K562 (cell line): ENCODE measurements at regions not wholly inside any gene's neighbourhood (a gene's known extent, or its start where the extent isn't known, plus 50 kb on each side); places are given as distances from the start of the nearest gene placed in this dataset.

ENCODE experiments used
- ATAC-seq: fragments of 200-7000 bp; cut with Tn5 transposase; 3 replicates; pipeline ENCODE4 v1.9.1; 2020; ENCODE audit warnings: moderate library complexity
- BruUV-seq: library from RNA; stranded (reverse); fragments of 400-500 nt; replicated peaks from 2 replicates; lab custom pipeline; 2021; lab: Mats Ljungman, UMichigan
- CTCF ChIA-PET: fragments of 300-600 bp; formaldehyde crosslinking; extraction: SDS; loops from one replicate; lab custom pipeline; 2021; ENCODE audit warnings: low intra/inter-chr PET ratio; lab: Yijun Ruan, JAX
- POLR2A ChIA-PET: fragments of 300-600, 350-650 bp; sonication (Branson Sonifier 250); formaldehyde crosslinking; extraction: SDS; loops from one replicate; lab custom pipeline; 2021; ENCODE audit warnings: antibody characterized with exemption, inconsistent platforms; lab: Yijun Ruan, JAX
- DNase-seq, 4 experiments: peaks; one replicate each; pipeline versions ENCODE4 v3.0.0 to v3.0.0-alpha.2; 2011 to 2018; ENCODE audit warnings: low spot score in 3 of 4, mixed read lengths in 3 of 4; ENCODE audit errors: extremely low read depth in 1 of 4
- FAIRE-seq: peaks from 2 replicates; lab custom pipeline; 2011; peaks lifted over from hg19 to GRCh38; lab: Jason Lieb, UNC
- H2AFZ ChIP-seq: 2 replicates; pipeline ENCODE4 v1.6.0; 2011; ENCODE audit warnings: low read depth, low read length, control low read depth, inconsistent platforms
- H3K27ac ChIP-seq: fragments of 200-600 bp; 3 replicates; pipeline ENCODE4 v1.8.0; 2011; ENCODE audit warnings: low read depth, mild to moderate bottlenecking, control low read depth, inconsistent platforms, low read length, moderate library complexity, mixed read lengths; ENCODE audit errors: extremely low read depth
- H3K27me3 ChIP-seq, 2 experiments: fragments of 300-600 bp in 1 of 2; 2 replicates in 1 of 2; 3 replicates in 1 of 2; pipeline versions ENCODE4 v1.6.0 to v1.8.0; 2011; ENCODE audit warnings: inconsistent platforms in 2 of 2, low read length in 2 of 2, mild to moderate bottlenecking in 1 of 2, mixed read lengths in 1 of 2, moderate library complexity in 1 of 2; ENCODE audit not compliant: control insufficient read depth in 2 of 2, insufficient read depth in 2 of 2
- H3K36me3 ChIP-seq: fragments of 300-600 bp; 3 replicates; pipeline ENCODE4 v1.8.0; 2011; ENCODE audit warnings: mild to moderate bottlenecking, low read length, inconsistent platforms; ENCODE audit not compliant: control insufficient read depth, insufficient read depth
- H3K4me1 ChIP-seq, 2 experiments: fragments of 200-600 bp in 1 of 2; replicated peaks in 1 of 2; 2 replicates in 1 of 2; 3 replicates in 1 of 2; pipeline versions ENCODE4 v1.5.1 to v1.8.0; 2011; ENCODE audit warnings: inconsistent platforms in 2 of 2, low read length in 2 of 2, mild to moderate bottlenecking in 1 of 2, mixed read lengths in 1 of 2, moderate library complexity in 1 of 2; ENCODE audit not compliant: control insufficient read depth in 2 of 2, insufficient read depth in 2 of 2
- H3K4me2 ChIP-seq: 2 replicates; pipeline ENCODE4 v1.6.1; 2011; ENCODE audit warnings: low read length, control low read depth, inconsistent platforms, mixed read lengths; ENCODE audit not compliant: insufficient read depth
- H3K4me3 ChIP-seq: fragments of 200-600 bp; sonication (generic), shearing (Covaris generic); 2 replicates; pipeline ENCODE4 v1.5.1; 2016; ENCODE audit warnings: control low read depth, inconsistent platforms
- H3K79me2 ChIP-seq: fragments of 200-600 bp; 3 replicates; pipeline ENCODE4 v1.8.0; 2011; ENCODE audit warnings: low read length, inconsistent platforms; ENCODE audit not compliant: control insufficient read depth, insufficient read depth
- H3K9ac ChIP-seq, 2 experiments: 2 replicates each; pipeline versions ENCODE4 v1.6.0 to v1.6.1; 2011; ENCODE audit warnings: low read depth in 2 of 2, low read length in 2 of 2, control low read depth in 1 of 2, inconsistent platforms in 1 of 2, mild to moderate bottlenecking in 1 of 2, mixed read lengths in 1 of 2; ENCODE audit not compliant: insufficient read depth in 1 of 2
- H3K9me1 ChIP-seq: one replicate; pipeline ENCODE4 v1.6.0; 2011; ENCODE audit warnings: inconsistent platforms, mild to moderate bottlenecking, low read length, moderate library complexity; ENCODE audit not compliant: control insufficient read depth, insufficient read depth
- H3K9me3 ChIP-seq: replicated peaks from 2 replicates; pipeline ENCODE4 v1.5.1; 2011; ENCODE audit warnings: low read depth, low read length, inconsistent platforms; ENCODE audit not compliant: control insufficient read depth, insufficient read depth
- H4K20me1 ChIP-seq: replicated peaks from 2 replicates; pipeline ENCODE4 v1.6.1; 2011; ENCODE audit warnings: low read length, inconsistent platforms, mixed read lengths; ENCODE audit not compliant: control insufficient read depth, insufficient read depth
- ATF4 ChIP-seq: fragments of 450-650 bp; formaldehyde crosslinking; IDR thresholded peaks from 2 replicates; pipeline ENCODE4 v1.4.0; 2022; ENCODE audit warnings: mild to moderate bottlenecking, moderate library complexity
- CEBPG ChIP-seq, 3 experiments: fragments of 200-800 bp in 1 of 3; sonication (Bioruptor generic) in 1 of 3; sonication (generic) in 1 of 3; formaldehyde crosslinking in 1 of 3; IDR thresholded peaks in 2 of 3; conservative IDR thresholded peaks in 1 of 3; 2 replicates each; pipeline versions ENCODE4 v1.6.1 to v1.8.0; 2016 to 2022; ENCODE audit warnings: missing compliant biosample characterization in 2 of 3, missing genetic modification characterization in 2 of 3, mild to moderate bottlenecking in 1 of 3, missing genetic modification reagents in 1 of 3
- CXXC5 ChIP-seq: fragments of 250-450 bp; sonication (Bioruptor Pico); IDR thresholded peaks from 2 replicates; pipeline ENCODE4 v1.8.0; 2022; ENCODE audit warnings: inconsistent platforms, mild to moderate bottlenecking, moderate library complexity
- E4F1 ChIP-seq: fragments of 250-450 bp; sonication (Bioruptor Pico); IDR thresholded peaks from 2 replicates; pipeline ENCODE4 v1.5.0; 2021; ENCODE audit warnings: mild to moderate bottlenecking, borderline replicate concordance
- IFI16 ChIP-seq: fragments of 250-450 bp; sonication (Bioruptor Pico); IDR thresholded peaks from 2 replicates; pipeline ENCODE4 v2.1.2; 2022; ENCODE audit warnings: mild to moderate bottlenecking, inconsistent platforms
- ILF3 ChIP-seq: fragments of 450-650 bp; IDR thresholded peaks from 2 replicates; pipeline ENCODE4 v1.6.1; 2018; ENCODE audit warnings: antibody characterized with exemption, mild to moderate bottlenecking, moderate library complexity, borderline replicate concordance
- NFE2 ChIP-seq: IDR thresholded peaks from 2 replicates; pipeline ENCODE4 v1.6.1; 2014; ENCODE audit warnings: antibody characterized with exemption, low read depth
- POLR2G ChIP-seq: fragments of 200-400 bp; formaldehyde crosslinking; IDR thresholded peaks from 2 replicates; pipeline ENCODE4 v1.6.1; 2017; ENCODE audit warnings: low read depth, mild to moderate bottlenecking, antibody characterized with exemption, low read length, moderate library complexity
- RBM14 ChIP-seq: fragments of 200-400 bp; formaldehyde crosslinking; IDR thresholded peaks from 2 replicates; pipeline ENCODE4 v1.6.1; 2018; ENCODE audit warnings: low read depth, mild to moderate bottlenecking, low read length, moderate library complexity, borderline replicate concordance; ENCODE audit not compliant: insufficient read depth
- TRIM24 ChIP-seq, 2 experiments: fragments of 450-650 bp; IDR thresholded peaks; 2 replicates each; pipeline ENCODE4 v1.6.1; 2016
- TSC22D4 ChIP-seq: fragments of 450-650 bp; IDR thresholded peaks from 2 replicates; pipeline ENCODE4 v1.6.1; 2016; ENCODE audit warnings: missing genetic modification characterization, missing biosample characterization, control low read depth
- U2AF2 ChIP-seq: fragments of 200-400 bp; formaldehyde crosslinking; optimal IDR thresholded peaks from 2 replicates; pipeline ENCODE3; 2017; ENCODE audit warnings: low read depth, mild to moderate bottlenecking, low read length
- UBTF ChIP-seq, 2 experiments: IDR thresholded peaks; 2 replicates each; pipeline ENCODE4 v1.6.1; 2012; ENCODE audit warnings: improper control_type of control experiment in 2 of 2, low read depth in 2 of 2, low read length in 2 of 2, borderline replicate concordance in 1 of 2
- ZNF121 ChIP-seq: sonication (generic); formaldehyde crosslinking; conservative IDR thresholded peaks from 2 replicates; pipeline ENCODE4 v1.8.0; 2022; ENCODE audit warnings: missing genetic modification reagents
- ZNF717 ChIP-seq: fragments of 250-450 bp; sonication (Bioruptor Pico); IDR thresholded peaks from 2 replicates; pipeline ENCODE4 v1.5.0; 2021
- ZNF785 ChIP-seq: fragments of 250-450 bp; sonication (Bioruptor Pico); IDR thresholded peaks from 2 replicates; pipeline ENCODE4 v1.4.0; 2020; ENCODE audit warnings: mild to moderate bottlenecking
- WGBS: fragments of 100-300 bp; shearing (Covaris generic); methylation state at CpG from one replicate; pipeline ENCODE4 v1.1.6; 2016; ENCODE audit warnings: low coverage, mixed read lengths; ENCODE audit not compliant: insufficient coverage; ENCODE audit errors: missing lambda C conversion rate; 5-methylcytosine and 5-hydroxymethylcytosine counted together
- in situ Hi-C: fragments of 300-500 bp; cut with MboI; formaldehyde crosslinking; loops from 4 replicates; pipeline ENCODE4 v1.15.0; 2018; ENCODE audit warnings: inconsistent platforms, mixed read lengths
- intact Hi-C: fragments of 100-400 bp; cut with micrococcal nuclease; formaldehyde crosslinking; loops from 2 replicates; pipeline ENCODE4 v1.14.2; 2022

GRCh38 chr18:38450876-38451275, 885.3 kb upstream of the CELF4 start:
- H3K4me3 ChIP-seq = no peak overlapping the region
- ChIA-PET CTCF (no interaction called here), POLR2A (no interaction called here)
- no peaks in the 10 kb centered on the region for H3K27me3 ChIP-seq
- ATAC-seq = no peak
- H3K4me2 ChIP-seq = no peak overlapping the region
- H2AFZ ChIP-seq = no peak overlapping the region
- H3K9ac ChIP-seq = no peak overlapping the region
- 1% methylated on average over 4 of the region's 4 CpGs for WGBS
- no peaks in the 10 kb centered on the region; the same call in none of the 2 replicates for H3K9me3 ChIP-seq
- no peaks in the 10 kb centered on the region for H3K36me3 ChIP-seq
- no peak for TF ChIP-seq UBTF (IDR thresholded peaks at IDR 0.05; ENCODE audit: borderline replicate concordance in 1 of 2, low read depth in 2 of 2, low read length in 2 of 2)
- TF ChIP-seq U2AF2 = no peak
- no peak for TF ChIP-seq IFI16 (CRISPR knock-in tag)
- TF ChIP-seq CXXC5 (CRISPR knock-in tag) = no peak
- TF ChIP-seq ZNF785 (CRISPR knock-in tag) = no peak
- no peak for TF ChIP-seq ZNF717 (CRISPR knock-in tag)
- no peak for TF ChIP-seq E4F1
- TF ChIP-seq NFE2 = no peak
- TF ChIP-seq CEBPG (CRISPR knock-in tag; IDR thresholded peaks at IDR 0.05) = no peak
- TF ChIP-seq CEBPG (tag; conservative IDR thresholded peaks at IDR 0.05 in 1 of 2, IDR thresholded peaks at IDR 0.05 in 1 of 2) = no peak
- TF ChIP-seq POLR2G = no peak
- TF ChIP-seq ZNF121 (CRISPR knock-in tag) = no peak
- TF ChIP-seq TSC22D4 (tag) = no peak
- TF ChIP-seq TRIM24 (IDR thresholded peaks at IDR 0.05) = no peak
- no peak for TF ChIP-seq RBM14
- no peak for TF ChIP-seq ATF4 (CRISPR knock-in tag)
- TF ChIP-seq ILF3 = no peak
- H3K27ac ChIP-seq = no peak overlapping the region
- no peaks in the 10 kb centered on the region for H3K4me1 ChIP-seq
- BruUV-seq = no TSS peak
- H3K9me1 ChIP-seq = no peaks in the 10 kb centered on the region
- in situ Hi-C loops = no loop called here
- no peak for FAIRE-seq
- no peaks in the 10 kb centered on the region for H4K20me1 ChIP-seq
- intact Hi-C loops = no loop called here
- no peaks in the 10 kb centered on the region for H3K79me2 ChIP-seq
- no peak for DNase-seq
